ENCODE measurements at regions not wholly inside any gene's neighbourhood (a gene's known extent, or its start where the extent isn't known, plus 50 kb on each side); places are given as distances from the start of the nearest gene placed in this dataset.

GRCh38 chr3:115380883-115381572, 233.9 kb upstream of the ZBTB20 start:
- no peak for TF ChIP-seq POLR2A (IDR thresholded peaks at IDR 0.05)
- TF ChIP-seq EP300 (IDR thresholded peaks at IDR 0.05), result no peak
- TF ChIP-seq POLR2AphosphoS5 (IDR thresholded peaks at IDR 0.05), result no peak
- TF ChIP-seq CTCF (IDR thresholded peaks at IDR 0.05), result no peak
- H3K36me3 ChIP-seq, result no peaks in the 10 kb centered on the region
- no peaks in the 10 kb centered on the region for H3K27me3 ChIP-seq
- intact Hi-C loops (cut with DNase I; ENCODE audit: low total_unique reads), result no loop called here
- DNase-seq, result no peak
- no peak overlapping the region for H3K27ac ChIP-seq
- WGBS, 5 donors, result 75 to 93% (median 85%) methylated on average over 3 of the region's 3 CpGs
- no peaks in the 10 kb centered on the region for H3K4me1 ChIP-seq
- H3K4me3 ChIP-seq, result no peak overlapping the region
- H3K9me3 ChIP-seq, result no peaks in the 10 kb centered on the region

GRCh38 chr3:115381573-115381912, 234.5 kb upstream of the ZBTB20 start:
- H3K27ac ChIP-seq, result no peak overlapping the region
- 56 to 72% (median 66%) methylated on average over 5 of the region's 5 CpGs for WGBS, 5 donors
- intact Hi-C loops (cut with DNase I; ENCODE audit: low total_unique reads), result no loop called here
- H3K4me1 ChIP-seq, result no peaks in the 10 kb centered on the region
- TF ChIP-seq POLR2AphosphoS5 (IDR thresholded peaks at IDR 0.05), result no peak
- no peaks in the 10 kb centered on the region for H3K9me3 ChIP-seq
- no peak for DNase-seq
- no peaks in the 10 kb centered on the region for H3K27me3 ChIP-seq
- no peak overlapping the region for H3K4me3 ChIP-seq
- no peaks in the 10 kb centered on the region for H3K36me3 ChIP-seq

- H3K27me3 ChIP-seq, result no peaks in the 10 kb centered on the region
- intact Hi-C loops (cut with DNase I; ENCODE audit: low total_unique reads), result no loop called here
- no peaks in the 10 kb centered on the region for H3K9me3 ChIP-seq
- H3K4me3 ChIP-seq, result no peak overlapping the region
- DNase-seq, result no peak
- WGBS, 5 donors, result 49 to 80% (median 61%) methylated on average over 1 of the region's 1 CpG
- H3K36me3 ChIP-seq, result no peaks in the 10 kb centered on the region
- TF ChIP-seq EP300 (IDR thresholded peaks at IDR 0.05), result no peak
- TF ChIP-seq POLR2A (IDR thresholded peaks at IDR 0.05), result no peak
- TF ChIP-seq POLR2AphosphoS5 (IDR thresholded peaks at IDR 0.05), result no peak
- no peak for TF ChIP-seq CTCF (IDR thresholded peaks at IDR 0.05)
- no peaks in the 10 kb centered on the region for H3K4me1 ChIP-seq
- no peak overlapping the region for H3K27ac ChIP-seq
Measured at GRCh38 chr3:115381931-115382330, 234.8 kb upstream of the ZBTB20 start.

- H3K4me1 ChIP-seq, result no peaks in the 10 kb centered on the region
- no peaks in the 10 kb centered on the region for H3K9me3 ChIP-seq
- intact Hi-C loops (cut with DNase I; ENCODE audit: low total_unique reads), result no loop called here
- no peak for DNase-seq
- 91 to 100% (median 95%) methylated on average over 1 of the region's 1 CpG for WGBS, 5 donors
- TF ChIP-seq POLR2A (IDR thresholded peaks at IDR 0.05) (no peak), EP300 (IDR thresholded peaks at IDR 0.05) (no peak), POLR2AphosphoS5 (IDR thresholded peaks at IDR 0.05) (no peak), CTCF (IDR thresholded peaks at IDR 0.05) (no peak)
- H3K27me3 ChIP-seq, result no peaks in the 10 kb centered on the region
- H3K36me3 ChIP-seq, result no peaks in the 10 kb centered on the region
- H3K4me3 ChIP-seq, result no peak overlapping the region
- no peak overlapping the region for H3K27ac ChIP-seq
Measured at GRCh38 chr3:115384381-115384780, 237.3 kb upstream of the ZBTB20 start.

All from stomach (tissue), 8 donors.